Stomach (tissue), 8 donors: ENCODE measurements at regions not wholly inside any gene's neighbourhood (a gene's known extent, or its start where the extent isn't known, plus 50 kb on each side); places are given as distances from the start of the nearest gene placed in this dataset.

Experiments
- DNase-seq, 2 donors: peaks; one replicate each; pipeline versions ENCODE4 v3.0.0 to v3.0.0-alpha.2; 2013 to 2019
- H3K27ac ChIP-seq, 5 donors: fragments of 200-600 bp in 4 of 5; sonication (generic) in 4 of 5; one replicate each; pipeline ENCODE4 v1.5.1; 2013 to 2019; ENCODE audit warnings: mild to moderate bottlenecking in 1 of 5, moderate library complexity in 1 of 5
- H3K27me3 ChIP-seq, 3 donors: fragments of 200-600 bp; sonication (generic); one replicate each; pipeline ENCODE4 v1.5.1; 2017 to 2019; ENCODE audit warnings: mixed run types in 1 of 3
- H3K36me3 ChIP-seq, 4 donors: fragments of 200-600 bp; sonication (generic); 1 replicate in 3 of 4; 2 replicates in 1 of 4; pipeline ENCODE4 v1.5.1; 2016 to 2019
- H3K4me1 ChIP-seq, 4 donors: fragments of 200-600 bp; sonication (generic); one replicate each; pipeline ENCODE4 v1.5.1; 2016 to 2019
- H3K4me3 ChIP-seq, 4 donors: fragments of 200-600 bp; sonication (generic) in 3 of 4; one replicate each; pipeline ENCODE4 v1.5.1; 2016 to 2019; ENCODE audit warnings: mild to moderate bottlenecking in 1 of 4
- H3K9me3 ChIP-seq, 4 donors: fragments of 200-600 bp; sonication (generic); one replicate each; pipeline ENCODE4 v1.5.1; 2016 to 2019
- CTCF ChIP-seq, 7 experiments: fragments of 450-650 bp in 4 of 7; fragments of 200-600 bp in 3 of 7; sonication (generic) in 3 of 7; IDR thresholded peaks; one replicate each; pipeline ENCODE4 v1.5.1; 2016 to 2019; ENCODE audit warnings: antibody characterized with exemption in 7 of 7, control low read depth in 2 of 7, mild to moderate bottlenecking in 1 of 7
- EP300 ChIP-seq: sonication (generic); formaldehyde crosslinking; IDR thresholded peaks from one replicate; pipeline ENCODE4 v1.6.1; 2017; ENCODE audit warnings: antibody characterized with exemption
- POLR2A ChIP-seq, 4 donors: fragments of 450-650 bp; IDR thresholded peaks; one replicate each; pipeline ENCODE4 v1.6.1; 2016; ENCODE audit warnings: antibody characterized with exemption in 4 of 4, control low read depth in 2 of 4, mild to moderate bottlenecking in 1 of 4, moderate library complexity in 1 of 4
- POLR2AphosphoS5 ChIP-seq, 3 donors: sonication (generic); formaldehyde crosslinking; IDR thresholded peaks; one replicate each; pipeline ENCODE4 v1.6.1; 2016; ENCODE audit warnings: antibody characterized with exemption in 3 of 3
- WGBS, 5 donors: extraction: QIAGEN DNeasy Blood & Tissue Kit in 3 of 5; methylation state at CpG; one replicate each; pipeline versions ENCODE4 v1.1.5 to v1.1.7; 2013 to 2018; 5-methylcytosine and 5-hydroxymethylcytosine counted together
- intact Hi-C: fragments of 100-400 bp; cut with DNase I; formaldehyde crosslinking; loops from one replicate; pipeline ENCODE4 v1.15.1; 2023; ENCODE audit warnings: low total_unique reads
- donor health status: healthy with polysubstance abuse.
- donor health status: Bipolar disorder and iron deficiency.
- donor health status: healthy.

DNA sequence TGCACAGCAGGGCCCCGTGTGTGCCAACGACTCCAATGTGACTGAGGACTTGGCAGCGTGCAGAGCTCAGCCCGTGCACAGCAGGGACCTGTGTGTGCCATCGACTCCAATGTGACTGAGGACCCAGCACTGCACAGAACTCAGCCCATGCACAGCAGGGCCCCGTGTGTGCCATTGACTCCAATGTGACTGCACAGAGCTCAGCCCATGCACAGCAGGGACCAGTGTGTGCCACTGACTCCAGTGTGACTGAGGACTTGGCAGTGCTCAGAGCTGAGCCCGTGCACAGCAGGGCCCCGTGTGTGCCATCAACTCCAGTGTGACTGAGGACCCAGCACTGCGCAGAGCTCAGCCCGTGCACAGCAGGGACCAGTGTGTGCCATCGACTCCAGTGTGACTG, 347.8 kb upstream of the B3GAT1 start:
- no peak overlapping the region for H3K27ac ChIP-seq
- H3K4me3 ChIP-seq: no peak overlapping the region
- H3K9me3 ChIP-seq: no peaks in the 10 kb centered on the region
- WGBS, 5 donors: 71 to 100% (median 81%) methylated on average over 1 to 11 of the region's 11 CpGs
- intact Hi-C loops: no loop called here
- no peaks in the 10 kb centered on the region for H3K4me1 ChIP-seq
- DNase-seq: no peak
- H3K36me3 ChIP-seq: no peaks in the 10 kb centered on the region
- TF ChIP-seq POLR2A (IDR thresholded peaks at IDR 0.05) (no peak), POLR2AphosphoS5 (IDR thresholded peaks at IDR 0.05) (no peak)
- peaks cover 0 to 51% (median 0%) of the 10 kb centered on the region in 3 donors for H3K27me3 ChIP-seq

- Histone ChIP-seq H3K4me1 (no peaks in the 10 kb centered on the region), H3K27me3 (peaks cover 0 to 50% (median 0%) of the 10 kb centered on the region in 3 donors), H3K4me3 (no peak overlapping the region), H3K27ac (no peak overlapping the region), H3K9me3 (no peaks in the 10 kb centered on the region), H3K36me3 (no peaks in the 10 kb centered on the region)
- DNase-seq: no peak
- intact Hi-C loops: no loop called here
- TF ChIP-seq EP300: no peak
- WGBS, 5 donors: 61 to 74% (median 70%) methylated on average over 8 to 11 of the region's 11 CpGs
Observed at GRCh38 chr11:134759274-134759673, 347.2 kb upstream of the B3GAT1 start.

- Histone ChIP-seq H3K27me3 (peaks cover 0 to 52% (median 0%) of the 10 kb centered on the region in 3 donors), H3K4me1 (no peaks in the 10 kb centered on the region), H3K36me3 (no peaks in the 10 kb centered on the region), H3K4me3 (no peak overlapping the region), H3K27ac (no peak overlapping the region), H3K9me3 (no peaks in the 10 kb centered on the region)
- WGBS, 5 donors: 82 to 89% (median 84%) methylated on average over 9 to 10 of the region's 10 CpGs
- no peak for TF ChIP-seq CTCF (IDR thresholded peaks at IDR 0.05)
- TF ChIP-seq POLR2A (IDR thresholded peaks at IDR 0.05): no peak
- no peak for TF ChIP-seq EP300
- no peak for TF ChIP-seq POLR2AphosphoS5 (IDR thresholded peaks at IDR 0.05)
- no peak for DNase-seq
- intact Hi-C loops: no loop called here
Observed at GRCh38 chr11:134758342-134758931, 346.4 kb upstream of the B3GAT1 start.

GRCh38 chr11:134757633-134758032, 345.6 kb upstream of the B3GAT1 start:
- Histone ChIP-seq H3K27ac (no peak overlapping the region), H3K4me1 (no peaks in the 10 kb centered on the region), H3K9me3 (no peaks in the 10 kb centered on the region), H3K4me3 (no peak overlapping the region), H3K36me3 (no peaks in the 10 kb centered on the region), H3K27me3 (peaks cover 0 to 58% (median 0%) of the 10 kb centered on the region in 3 donors)
- no peak for DNase-seq
- intact Hi-C loops: no loop called here
- TF ChIP-seq POLR2AphosphoS5 (IDR thresholded peaks at IDR 0.05) (no peak), POLR2A (IDR thresholded peaks at IDR 0.05) (no peak), EP300 (no peak), CTCF (IDR thresholded peaks at IDR 0.05) (no peak)
- 61 to 85% (median 71%) methylated on average over 3 of the region's 3 CpGs for WGBS, 5 donors

DNA sequence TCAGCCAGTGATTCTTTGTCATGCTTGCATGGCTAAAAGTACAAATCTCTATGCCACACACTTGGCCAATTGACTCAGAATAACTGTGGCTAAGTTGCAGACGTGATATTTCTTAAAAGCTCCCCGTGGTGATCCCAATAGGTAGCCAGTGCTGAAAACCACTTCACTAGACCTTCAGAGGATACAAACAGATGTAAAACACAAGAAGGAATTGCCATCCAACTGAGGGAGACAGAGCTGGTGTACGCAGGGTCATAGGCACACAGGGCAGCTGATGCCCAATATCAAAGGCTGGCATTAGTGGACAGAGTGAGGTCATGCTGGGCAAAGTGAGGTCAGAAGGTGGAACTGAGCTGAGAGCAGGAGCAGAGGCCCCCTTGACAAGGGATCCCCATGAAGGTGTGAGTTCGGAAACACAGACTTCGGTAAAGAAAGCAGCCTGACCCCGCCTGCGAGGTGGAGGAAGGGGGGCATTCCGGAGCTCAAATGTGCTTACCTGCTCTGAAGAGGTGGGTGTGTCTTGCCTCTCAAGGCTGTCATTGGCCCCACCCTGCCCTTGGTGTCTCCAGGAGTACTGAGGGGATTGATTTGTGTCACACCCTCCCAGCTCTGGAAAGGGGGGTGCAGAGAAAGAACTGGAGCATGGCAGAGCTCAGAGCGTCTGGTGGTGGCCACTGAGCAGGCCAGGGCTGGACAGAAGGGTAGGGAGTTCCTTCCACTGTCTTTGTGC, 344.9 kb upstream of the B3GAT1 start:
- Histone ChIP-seq H3K27me3 (peaks cover 0 to 56% (median 0%) of the 10 kb centered on the region in 3 donors), H3K36me3 (no peaks in the 10 kb centered on the region), H3K4me1 (no peaks in the 10 kb centered on the region), H3K4me3 (no peak overlapping the region), H3K9me3 (no peaks in the 10 kb centered on the region), H3K27ac (no peak overlapping the region)
- WGBS, 5 donors: 49 to 62% (median 57%) methylated on average over 9 of the region's 9 CpGs
- TF ChIP-seq EP300: no peak
- no peak for TF ChIP-seq POLR2A (IDR thresholded peaks at IDR 0.05)
- no peak for TF ChIP-seq POLR2AphosphoS5 (IDR thresholded peaks at IDR 0.05)
- TF ChIP-seq CTCF (IDR thresholded peaks at IDR 0.05): no peak
- intact Hi-C loops: no loop called here
- no peak for DNase-seq
